ENCODE measurements at regions not wholly inside any gene's neighbourhood (a gene's known extent, or its start where the extent isn't known, plus 50 kb on each side); places are given as distances from the start of the nearest gene placed in this dataset.
A peak's percentile ranks its signal among the peaks of the same experiment; 100 is the strongest.

- Mint-ChIP-seq H3K9me3 (peaks cover 6 to 12% of the 10 kb centered on the region in 2 donors), H3K27ac (no peak overlapping the region), H3K36me3 (no peaks in the 10 kb centered on the region)
- no peak for DNase-seq (ENCODE audit: low spot score in 2 of 2)
- no peak for ATAC-seq
Measured at GRCh38 chr13:85690368-85690767, 108.9 kb downstream of the SLITRK6 start.

GRCh38 chr13:85685436-85685835, 113.8 kb downstream of the SLITRK6 start:
- ATAC-seq (no peak), DNase-seq (ENCODE audit: low spot score in 2 of 2) (no peak)
- Mint-ChIP-seq H3K36me3 (no peaks in the 10 kb centered on the region), H3K27ac (no peak overlapping the region), H3K9me3 (no peaks in the 10 kb centered on the region)

GRCh38 chr13:85675151-85675907, 123.9 kb downstream of the SLITRK6 start:
- Mint-ChIP-seq H3K27ac (no peak overlapping the region), H3K9me3 (peaks cover 5 to 13% of the 10 kb centered on the region in 2 donors), H3K36me3 (peaks cover 0 to 6% of the 10 kb centered on the region in 2 donors)
- ATAC-seq (no peak), DNase-seq (ENCODE audit: low spot score in 2 of 2) (no peak)

GRCh38 chr13:85671336-85671735, 127.9 kb downstream of the SLITRK6 start:
- peaks cover 13 to 25% of the 10 kb centered on the region in 2 donors for H3K9me3 Mint-ChIP-seq
- peaks cover 0 to 6% of the 10 kb centered on the region in 2 donors for H3K36me3 Mint-ChIP-seq
- H3K27ac Mint-ChIP-seq, result no peak overlapping the region
- DNase-seq (ENCODE audit: low spot score in 2 of 2), result no peak
- ATAC-seq, result no peak

- DNase-seq (ENCODE audit: low spot score in 2 of 2) (no peak), ATAC-seq (no peak)
- Mint-ChIP-seq H3K36me3 (no peaks in the 10 kb centered on the region), H3K27ac (no peak overlapping the region), H3K9me3 (peaks cover 21% of the 10 kb centered on the region in 2 donors)
Measured at GRCh38 chr13:85666356-85666755, 132.9 kb downstream of the SLITRK6 start.

GRCh38 chr13:85665286-85665685, 133.9 kb downstream of the SLITRK6 start:
- Mint-ChIP-seq H3K9me3 (peaks cover 17 to 24% of the 10 kb centered on the region in 2 donors), H3K36me3 (no peaks in the 10 kb centered on the region), H3K27ac (no peak overlapping the region)
- no peak for DNase-seq (ENCODE audit: low spot score in 2 of 2)
- peak in 1 of 2 donors; percentile 55 for ATAC-seq

- peaks cover 15 to 27% of the 10 kb centered on the region in 2 donors for H3K9me3 Mint-ChIP-seq
- no peak overlapping the region for H3K27ac Mint-ChIP-seq
- DNase-seq (ENCODE audit: low spot score in 2 of 2) (no peak), ATAC-seq (no peak)
- H3K36me3 Mint-ChIP-seq, result no peaks in the 10 kb centered on the region
Measured at GRCh38 chr13:85663856-85664255, 135.4 kb downstream of the SLITRK6 start.

GRCh38 chr13:85662186-85662585, 137.0 kb downstream of the SLITRK6 start:
- no peak for DNase-seq (ENCODE audit: low spot score in 2 of 2)
- H3K9me3 Mint-ChIP-seq, result peaks cover 8 to 23% of the 10 kb centered on the region in 2 donors
- ATAC-seq, result no peak
- no peaks in the 10 kb centered on the region for H3K36me3 Mint-ChIP-seq
- H3K27ac Mint-ChIP-seq, result no peak overlapping the region

- ATAC-seq, result no peak
- Mint-ChIP-seq H3K9me3 (peaks cover 9 to 22% of the 10 kb centered on the region in 2 donors), H3K27ac (no peak overlapping the region), H3K36me3 (no peaks in the 10 kb centered on the region)
- no peak for DNase-seq (ENCODE audit: low spot score in 2 of 2)
Measured at GRCh38 chr13:85661675-85662074, 137.5 kb downstream of the SLITRK6 start.

- no peak for DNase-seq (ENCODE audit: low spot score in 2 of 2)
- no peak for ATAC-seq
- no peak overlapping the region for H3K27ac Mint-ChIP-seq
- no peaks in the 10 kb centered on the region for H3K36me3 Mint-ChIP-seq
- peaks cover 9 to 18% of the 10 kb centered on the region in 2 donors for H3K9me3 Mint-ChIP-seq
Measured at GRCh38 chr13:85659493-85659892, 139.7 kb downstream of the SLITRK6 start.

GRCh38 chr13:85657942-85658341, 141.3 kb downstream of the SLITRK6 start:
- no peak for ATAC-seq
- H3K36me3 Mint-ChIP-seq, result no peaks in the 10 kb centered on the region
- peaks cover 16 to 18% of the 10 kb centered on the region in 2 donors for H3K9me3 Mint-ChIP-seq
- no peak overlapping the region for H3K27ac Mint-ChIP-seq
- DNase-seq (ENCODE audit: low spot score in 2 of 2), result no peak

GRCh38 chr13:85655040-85655439, 144.2 kb downstream of the SLITRK6 start:
- ATAC-seq, result no peak
- H3K36me3 Mint-ChIP-seq, result no peaks in the 10 kb centered on the region
- H3K27ac Mint-ChIP-seq, result no peak overlapping the region
- no peak for DNase-seq (ENCODE audit: low spot score in 2 of 2)
- H3K9me3 Mint-ChIP-seq, result peaks cover 4 to 21% of the 10 kb centered on the region in 2 donors

- ATAC-seq, result no peak
- Mint-ChIP-seq H3K36me3 (no peaks in the 10 kb centered on the region), H3K9me3 (peaks cover 4 to 24% of the 10 kb centered on the region in 2 donors), H3K27ac (no peak overlapping the region)
- DNase-seq (ENCODE audit: low spot score in 2 of 2), result no peak
Measured at GRCh38 chr13:85654227-85654626, 145.0 kb downstream of the SLITRK6 start.

GRCh38 chr13:85653681-85654080, 145.5 kb downstream of the SLITRK6 start:
- Mint-ChIP-seq H3K9me3 (peaks cover 4 to 24% of the 10 kb centered on the region in 2 donors), H3K36me3 (no peaks in the 10 kb centered on the region), H3K27ac (no peak overlapping the region)
- DNase-seq (ENCODE audit: low spot score in 2 of 2), result no peak
- ATAC-seq, result no peak

- Mint-ChIP-seq H3K36me3 (no peaks in the 10 kb centered on the region), H3K27ac (no peak overlapping the region), H3K9me3 (peaks cover 4 to 24% of the 10 kb centered on the region in 2 donors)
- ATAC-seq (no peak), DNase-seq (ENCODE audit: low spot score in 2 of 2) (no peak)
Measured at GRCh38 chr13:85652491-85652890, 146.7 kb downstream of the SLITRK6 start.

GRCh38 chr13:85651440-85651839, 147.8 kb downstream of the SLITRK6 start:
- no peak for ATAC-seq
- H3K9me3 Mint-ChIP-seq, result peaks cover 0 to 20% of the 10 kb centered on the region in 2 donors
- no peak for DNase-seq (ENCODE audit: low spot score in 2 of 2)
- no peaks in the 10 kb centered on the region for H3K36me3 Mint-ChIP-seq
- H3K27ac Mint-ChIP-seq, result no peak overlapping the region

GRCh38 chr13:85650613-85651012, 148.6 kb downstream of the SLITRK6 start:
- ATAC-seq (no peak), DNase-seq (ENCODE audit: low spot score in 2 of 2) (no peak)
- H3K9me3 Mint-ChIP-seq, result peaks cover 0 to 20% of the 10 kb centered on the region in 2 donors
- no peaks in the 10 kb centered on the region for H3K36me3 Mint-ChIP-seq
- H3K27ac Mint-ChIP-seq, result no peak overlapping the region

- ATAC-seq (no peak), DNase-seq (ENCODE audit: low spot score in 2 of 2) (no peak)
- no peak overlapping the region for H3K27ac Mint-ChIP-seq
- H3K9me3 Mint-ChIP-seq, result peaks cover 4 to 8% of the 10 kb centered on the region in 2 donors
- no peaks in the 10 kb centered on the region for H3K36me3 Mint-ChIP-seq
Measured at GRCh38 chr13:85640727-85641126, 158.5 kb downstream of the SLITRK6 start.
